OCI-LY7 (cell line): ENCODE measurements at regions not wholly inside any gene's neighbourhood (a gene's known extent, or its start where the extent isn't known, plus 50 kb on each side); places are given as distances from the start of the nearest gene placed in this dataset.

Source experiments
- BruUV-seq: library from RNA; stranded (reverse); fragments of 400-500 nt; replicated peaks from 2 replicates; lab custom pipeline; 2021; lab: Mats Ljungman, UMichigan
- CTCF ChIA-PET: fragments of 300-600 bp; sonication (Branson Sonifier 250); formaldehyde crosslinking; loops from one replicate; lab custom pipeline; 2022; ENCODE audit warnings: antibody characterized with exemption; ENCODE audit not compliant: unreplicated experiment; lab: Charles Lee
- POLR2A ChIA-PET: fragments of 300-600 bp; sonication (Branson Sonifier 250); formaldehyde crosslinking; loops from one replicate; lab custom pipeline; 2022; ENCODE audit warnings: antibody characterized with exemption; lab: Charles Lee
- DNase-seq: peaks from one replicate; pipeline ENCODE4 v3.0.0-alpha.2; 2015; ENCODE audit warnings: low spot score
- H2AFZ ChIP-seq: fragments of 200-600 bp; sonication (generic), shearing (Covaris generic); 2 replicates; pipeline ENCODE4 v1.6.1; 2014; ENCODE audit warnings: mild to moderate bottlenecking, antibody characterized with exemption, low read length, moderate library complexity
- H3K27ac ChIP-seq: fragments of 200-600 bp; sonication (generic); 2 replicates; pipeline ENCODE4 v1.5.1; 2014; ENCODE audit warnings: mixed run types, low read depth, mild to moderate bottlenecking, moderate library complexity, low read length, inconsistent platforms; ENCODE audit not compliant: poor library complexity, severe bottlenecking
- H3K36me3 ChIP-seq: fragments of 200-600 bp; sonication (generic); 2 replicates; pipeline ENCODE4 v1.6.1; 2014; ENCODE audit warnings: mild to moderate bottlenecking, antibody characterized with exemption, low read length, moderate library complexity, mixed read lengths; ENCODE audit not compliant: insufficient read depth
- H3K4me1 ChIP-seq: fragments of 200-600 bp; sonication (generic); 2 replicates; pipeline ENCODE4 v1.5.1; 2014; ENCODE audit warnings: mild to moderate bottlenecking, low read length; ENCODE audit not compliant: insufficient read depth, poor library complexity, severe bottlenecking
- H3K4me2 ChIP-seq: fragments of 200-600 bp; sonication (generic); 2 replicates; pipeline ENCODE4 v1.6.1; 2014; ENCODE audit warnings: mild to moderate bottlenecking, low read length
- H3K4me3 ChIP-seq: fragments of 200-600 bp; sonication (generic); 2 replicates; pipeline ENCODE4 v1.5.1; 2014; ENCODE audit warnings: mild to moderate bottlenecking, low read depth, low read length; ENCODE audit not compliant: poor library complexity, severe bottlenecking
- H3K79me2 ChIP-seq: fragments of 200-600 bp; sonication (generic); 2 replicates; pipeline ENCODE4 v1.6.1; 2016; ENCODE audit warnings: low read depth, mild to moderate bottlenecking, low read length, moderate library complexity, mixed read lengths; ENCODE audit not compliant: insufficient read depth
- H3K9me2 ChIP-seq: fragments of 200-600 bp; sonication (generic); 2 replicates; pipeline ENCODE4 v1.6.1; 2016; ENCODE audit warnings: mild to moderate bottlenecking, low read length, mixed read lengths; ENCODE audit not compliant: insufficient read depth
- H3K9me3 ChIP-seq: fragments of 200-600 bp; sonication (generic); 2 replicates; pipeline ENCODE4 v1.6.1; 2014; ENCODE audit warnings: mild to moderate bottlenecking, mixed run types, low read length, mixed read lengths
- H4K20me1 ChIP-seq: fragments of 200-600 bp; sonication (generic); 2 replicates; pipeline ENCODE4 v1.6.1; 2014; ENCODE audit warnings: mild to moderate bottlenecking, antibody characterized with exemption, low read length, moderate library complexity, mixed read lengths; ENCODE audit not compliant: insufficient read depth
- CTCF ChIP-seq: fragments of 200-600 bp; sonication (generic); conservative IDR thresholded peaks from 2 replicates; pipeline ENCODE4 v1.5.1; 2014; ENCODE audit warnings: mild to moderate bottlenecking, antibody characterized with exemption, low read length, moderate library complexity, mixed read lengths
- EZH2phosphoT487 ChIP-seq: fragments of 200-600 bp; sonication (generic); IDR thresholded peaks from 2 replicates; pipeline ENCODE4 v1.6.1; 2018; ENCODE audit warnings: low read depth, borderline replicate concordance, mild to moderate bottlenecking, mixed run types, antibody characterized with exemption, low read length, moderate library complexity, mixed read lengths
- intact Hi-C: fragments of 100-400 bp; cut with micrococcal nuclease; formaldehyde crosslinking; loops from one replicate; pipeline ENCODE4 v1.10.0; 2022; ENCODE audit not compliant: unreplicated experiment

GRCh38 chr17:12398441-12399051, 267.1 kb upstream of the MYOCD start:
- H3K36me3 ChIP-seq: no peaks in the 10 kb centered on the region
- ChIA-PET POLR2A (no interaction called here), CTCF (no interaction called here)
- no peak overlapping the region for H3K4me2 ChIP-seq
- intact Hi-C loops: no loop called here
- no peaks in the 10 kb centered on the region for H3K4me1 ChIP-seq
- BruUV-seq: no TSS peak
- no peaks in the 10 kb centered on the region for H3K79me2 ChIP-seq
- H4K20me1 ChIP-seq: no peaks in the 10 kb centered on the region
- TF ChIP-seq EZH2phosphoT487: no peak
- no peak for TF ChIP-seq CTCF
- H2AFZ ChIP-seq: no peak overlapping the region
- no peak overlapping the region for H3K4me3 ChIP-seq
- no peaks in the 10 kb centered on the region for H3K9me2 ChIP-seq
- DNase-seq: no peak
- no peaks in the 10 kb centered on the region for H3K9me3 ChIP-seq
- no peak overlapping the region for H3K27ac ChIP-seq

- Histone ChIP-seq H2AFZ (no peak overlapping the region), H3K27ac (no peak overlapping the region), H3K79me2 (no peaks in the 10 kb centered on the region), H3K4me3 (no peak overlapping the region), H3K4me2 (no peak overlapping the region), H3K9me3 (no peaks in the 10 kb centered on the region), H3K4me1 (no peaks in the 10 kb centered on the region), H3K36me3 (no peaks in the 10 kb centered on the region), H4K20me1 (no peaks in the 10 kb centered on the region), H3K9me2 (no peaks in the 10 kb centered on the region)
- ChIA-PET POLR2A (no interaction called here), CTCF (no interaction called here)
- intact Hi-C loops: no loop called here
- BruUV-seq: no TSS peak
- no peak for TF ChIP-seq EZH2phosphoT487
- no peak for DNase-seq
Observed at GRCh38 chr17:12402963-12403622, 262.6 kb upstream of the MYOCD start.

DNA sequence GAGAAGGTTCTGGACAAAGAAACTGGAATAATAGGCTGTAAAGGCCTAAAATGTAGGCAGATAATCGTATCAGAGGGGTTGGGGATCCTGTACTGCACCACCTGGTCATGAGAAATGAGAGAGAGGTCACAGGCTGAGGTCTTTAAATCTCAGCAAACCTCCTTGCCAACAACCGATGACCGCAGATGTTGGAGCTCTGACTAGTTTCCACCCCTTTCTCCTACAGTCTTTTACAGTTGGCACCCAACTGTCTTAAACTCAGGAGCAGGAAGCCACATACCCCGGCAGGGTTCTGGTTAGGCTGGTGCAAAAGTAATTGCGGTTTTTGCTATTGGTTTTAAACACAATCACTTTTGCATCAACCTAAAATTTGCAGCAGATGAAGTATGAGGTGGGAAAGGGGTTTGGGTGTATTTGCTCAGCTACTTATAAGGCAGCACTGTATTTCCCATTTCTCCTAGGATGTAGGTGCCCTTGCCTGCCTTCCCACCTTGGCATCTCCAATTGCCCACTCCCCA, 261.8 kb upstream of the MYOCD start:
- Histone ChIP-seq H3K36me3 (no peaks in the 10 kb centered on the region), H3K79me2 (no peaks in the 10 kb centered on the region), H3K27ac (no peak overlapping the region), H3K4me1 (no peaks in the 10 kb centered on the region), H4K20me1 (no peaks in the 10 kb centered on the region), H2AFZ (no peak overlapping the region), H3K9me3 (no peaks in the 10 kb centered on the region), H3K4me2 (no peak overlapping the region), H3K4me3 (no peak overlapping the region), H3K9me2 (no peaks in the 10 kb centered on the region)
- intact Hi-C loops: no loop called here
- BruUV-seq: no TSS peak
- DNase-seq: no peak
- ChIA-PET CTCF (no interaction called here), POLR2A (no interaction called here)
- no peak for TF ChIP-seq CTCF
- TF ChIP-seq EZH2phosphoT487: no peak
